ENCODE measurements at regions not wholly inside any gene's neighbourhood (a gene's known extent, or its start where the extent isn't known, plus 50 kb on each side); places are given as distances from the start of the nearest gene placed in this dataset.
"Not testable (repeated sequence)": the region's sequence is repeated elsewhere in the genome, so short reads cannot be mapped to it uniquely, and the experiment has no call there.

DNA sequence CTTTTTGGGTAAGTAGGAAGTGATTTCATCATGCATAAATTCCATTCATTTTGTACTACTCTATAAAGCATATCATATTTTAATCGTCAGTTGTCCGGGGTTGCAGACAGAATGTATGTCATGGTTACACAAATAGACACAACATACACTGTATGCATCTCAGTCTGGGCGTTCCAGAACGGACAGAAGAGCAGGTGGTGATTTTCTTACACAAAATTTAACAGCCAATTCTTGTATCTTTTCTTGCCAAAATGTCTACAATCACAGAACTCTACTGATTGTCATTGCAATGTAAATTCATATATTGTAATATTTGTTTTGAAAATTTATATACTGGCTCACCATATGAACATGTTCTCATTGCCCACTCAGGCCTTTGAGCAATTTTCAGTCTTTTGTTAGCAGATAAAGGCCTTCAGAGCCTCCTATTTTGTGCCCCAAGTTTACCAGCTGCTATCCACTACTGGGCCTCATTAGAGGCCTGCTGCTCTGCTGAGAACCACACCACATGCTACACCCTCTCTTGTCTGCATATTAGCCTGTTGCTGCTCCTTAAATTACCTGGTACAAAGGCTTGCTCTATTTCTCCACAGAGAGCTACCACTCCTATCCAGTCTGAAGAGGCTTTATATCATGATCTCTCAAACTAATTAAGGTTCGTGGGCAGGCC, 61.5 kb downstream of the PRDM13 start:
- no peak for DNase-seq (ENCODE audit: low read depth)
- H3K4me3 ChIP-seq (replicated peaks; ENCODE audit: low read depth, low read length) = no peak overlapping the region
- TF ChIP-seq, protein P1, sequence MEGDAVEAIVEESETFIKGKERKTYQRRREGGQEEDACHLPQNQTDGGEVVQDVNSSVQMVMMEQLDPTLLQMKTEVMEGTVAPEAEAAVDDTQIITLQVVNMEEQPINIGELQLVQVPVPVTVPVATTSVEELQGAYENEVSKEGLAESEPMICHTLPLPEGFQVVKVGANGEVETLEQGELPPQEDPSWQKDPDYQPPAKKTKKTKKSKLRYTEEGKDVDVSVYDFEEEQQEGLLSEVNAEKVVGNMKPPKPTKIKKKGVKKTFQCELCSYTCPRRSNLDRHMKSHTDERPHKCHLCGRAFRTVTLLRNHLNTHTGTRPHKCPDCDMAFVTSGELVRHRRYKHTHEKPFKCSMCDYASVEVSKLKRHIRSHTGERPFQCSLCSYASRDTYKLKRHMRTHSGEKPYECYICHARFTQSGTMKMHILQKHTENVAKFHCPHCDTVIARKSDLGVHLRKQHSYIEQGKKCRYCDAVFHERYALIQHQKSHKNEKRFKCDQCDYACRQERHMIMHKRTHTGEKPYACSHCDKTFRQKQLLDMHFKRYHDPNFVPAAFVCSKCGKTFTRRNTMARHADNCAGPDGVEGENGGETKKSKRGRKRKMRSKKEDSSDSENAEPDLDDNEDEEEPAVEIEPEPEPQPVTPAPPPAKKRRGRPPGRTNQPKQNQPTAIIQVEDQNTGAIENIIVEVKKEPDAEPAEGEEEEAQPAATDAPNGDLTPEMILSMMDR (IDR thresholded peaks at IDR 0.05; ENCODE audit: low read length, missing control alignments) = no peak

DNA sequence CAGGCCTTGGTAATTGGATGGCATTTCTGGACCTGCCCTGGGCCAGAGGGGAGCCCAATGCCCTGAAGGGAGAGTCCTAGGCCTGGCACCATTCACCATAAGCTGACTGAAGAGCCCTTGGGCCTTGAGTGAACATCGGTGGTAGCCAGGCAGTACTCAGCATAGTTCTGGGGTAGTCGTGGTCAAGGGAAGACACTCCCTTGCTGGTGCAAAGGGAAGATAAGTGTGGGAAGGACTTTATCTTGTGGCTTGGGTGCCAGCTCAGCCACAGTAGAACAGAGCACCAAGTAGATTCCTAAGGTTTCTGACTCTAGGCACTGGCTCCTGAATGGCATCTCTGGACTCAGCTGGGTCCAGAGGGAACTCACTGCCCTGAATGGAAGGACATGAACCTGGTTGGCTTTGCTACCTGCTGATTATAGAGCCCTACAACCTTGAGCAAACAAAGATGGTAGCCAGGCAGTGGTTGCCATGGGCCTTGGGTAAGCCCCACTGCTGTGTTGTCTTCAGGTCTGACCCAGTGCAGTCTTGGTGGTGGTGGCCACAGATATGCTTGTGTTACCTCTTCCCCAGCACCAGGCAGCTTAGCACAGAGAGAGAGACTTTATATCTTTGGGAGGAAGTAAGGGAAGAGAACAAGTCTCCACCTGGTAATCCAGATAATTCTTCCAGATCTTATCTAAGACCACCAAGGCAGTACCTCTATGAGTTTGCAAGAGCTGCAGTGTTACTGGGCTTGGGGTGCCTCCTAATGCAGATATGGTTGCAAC, 83.5 kb downstream of the PRDM13 start:
- H3K4me3 ChIP-seq (replicated peaks; ENCODE audit: low read depth, low read length) = no peak overlapping the region
- DNase-seq (ENCODE audit: low read depth) = no peak
- TF ChIP-seq, protein P1 (IDR thresholded peaks at IDR 0.05; ENCODE audit: low read length, missing control alignments) = no peak

DNA sequence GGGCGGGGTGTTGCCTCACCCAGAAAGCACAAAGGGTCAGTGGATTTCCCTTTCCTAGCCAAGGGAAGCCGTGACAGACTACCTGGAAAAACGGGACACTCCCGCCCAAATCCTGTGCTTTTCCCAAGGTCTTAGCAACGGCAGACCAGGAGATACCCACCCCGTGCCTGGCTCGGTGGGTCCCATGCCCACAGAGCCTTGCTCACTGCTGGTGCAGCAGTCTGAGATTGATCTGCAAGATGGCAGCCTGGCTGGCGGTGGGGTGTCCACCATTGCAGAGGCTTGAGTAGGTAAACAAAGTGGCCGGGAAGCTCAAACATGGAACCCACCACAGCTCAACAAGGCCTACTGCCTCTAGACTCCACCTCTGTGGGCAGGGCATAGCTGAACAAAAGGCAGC, 95.7 kb downstream of the PRDM13 start:
- DNase-seq (ENCODE audit: low read depth); H3K4me3 ChIP-seq (replicated peaks; ENCODE audit: low read depth, low read length): not testable (repeated sequence)

DNA sequence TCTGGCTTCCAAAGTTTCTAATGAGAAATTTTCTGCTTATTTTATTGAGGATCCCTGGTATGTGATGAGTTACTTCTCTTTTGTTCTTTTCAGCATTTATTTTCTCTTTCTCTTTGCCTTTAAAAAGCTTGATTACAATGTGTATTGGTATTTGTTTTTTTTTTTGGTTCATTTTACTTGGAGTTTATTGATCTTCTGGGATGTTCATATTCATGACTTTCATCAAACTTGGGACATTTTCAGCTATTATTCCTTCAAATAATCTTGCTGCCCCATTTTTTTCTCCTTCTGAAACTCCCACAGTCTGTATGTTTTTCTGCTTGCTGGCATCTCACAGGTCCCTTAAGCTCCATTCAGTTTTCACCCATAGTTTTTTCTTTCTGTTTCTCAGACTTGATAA, 102.4 kb downstream of the PRDM13 start:
- DNase-seq (ENCODE audit: low read depth) = no peak
- TF ChIP-seq, protein P1 (IDR thresholded peaks at IDR 0.05; ENCODE audit: low read length, missing control alignments) = no peak
- no peak overlapping the region for H3K4me3 ChIP-seq (replicated peaks; ENCODE audit: low read depth, low read length)

DNA sequence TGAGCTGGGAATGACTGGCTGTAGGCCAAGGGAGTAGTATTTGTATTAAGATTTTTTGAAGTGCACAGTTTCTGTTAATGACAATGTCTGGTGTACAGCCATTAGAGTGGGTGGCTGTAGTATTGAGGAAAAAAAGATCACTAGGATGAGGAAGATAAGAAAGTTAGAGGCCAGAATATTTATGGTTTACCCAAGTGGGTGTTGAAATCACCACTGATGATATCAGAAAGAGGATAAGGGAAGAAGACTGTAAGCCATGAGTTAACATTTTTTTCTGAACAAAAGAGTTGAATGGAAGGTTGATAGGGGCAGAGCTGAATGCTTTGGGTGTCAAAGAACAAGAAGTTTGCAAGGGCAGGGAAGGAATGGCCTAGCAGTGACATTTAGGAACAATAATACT, 104.7 kb downstream of the PRDM13 start:
- TF ChIP-seq, protein P1 (IDR thresholded peaks at IDR 0.05; ENCODE audit: low read length, missing control alignments) = no peak
- DNase-seq (ENCODE audit: low read depth) = no peak
- H3K4me3 ChIP-seq (replicated peaks; ENCODE audit: low read depth, low read length) = no peak overlapping the region

DNA sequence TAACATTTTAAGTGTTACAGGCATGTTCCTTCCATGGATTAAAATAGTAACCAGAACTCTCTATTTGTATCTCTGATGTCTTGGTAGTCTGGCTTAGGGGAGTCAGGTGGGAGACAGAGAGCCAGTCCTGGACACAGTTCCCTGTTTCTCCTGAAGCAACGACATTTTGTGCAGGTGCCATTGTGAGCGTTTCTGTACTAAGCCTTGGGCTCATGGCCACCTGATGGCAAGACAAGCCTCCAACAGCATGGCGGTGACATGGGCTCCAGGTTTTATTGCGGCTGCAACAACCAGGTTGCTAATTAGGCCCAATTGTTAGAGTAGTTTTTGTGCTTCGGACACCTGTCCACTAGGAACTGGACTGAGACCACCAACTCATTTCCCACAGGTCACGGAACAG, 105.3 kb downstream of the PRDM13 start:
- no peak overlapping the region for H3K4me3 ChIP-seq (replicated peaks; ENCODE audit: low read depth, low read length)
- no peak for DNase-seq (ENCODE audit: low read depth)
- TF ChIP-seq, protein P1 (IDR thresholded peaks at IDR 0.05; ENCODE audit: low read length, missing control alignments) = no peak

DNA sequence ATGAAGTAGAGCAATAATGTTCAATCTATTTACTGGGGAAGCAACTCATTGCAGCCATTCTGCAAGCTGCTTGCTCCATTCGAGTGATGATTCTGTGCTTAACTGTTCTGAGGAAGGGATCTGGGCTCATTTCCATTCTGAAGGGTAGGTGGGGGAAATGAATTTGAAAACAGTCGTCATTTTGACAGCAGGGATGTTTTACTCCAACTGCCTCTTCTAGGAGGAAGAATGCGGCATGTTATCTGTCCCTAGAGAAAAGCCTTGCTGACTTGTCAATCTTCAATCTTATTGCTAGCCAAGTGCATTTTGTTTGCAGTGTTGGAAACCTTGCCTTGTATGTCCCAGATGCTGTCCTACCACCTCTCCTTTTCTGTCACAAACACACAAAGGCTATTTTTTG, 105.9 kb downstream of the PRDM13 start:
- TF ChIP-seq, protein P1 (IDR thresholded peaks at IDR 0.05; ENCODE audit: low read length, missing control alignments) = no peak
- no peak overlapping the region for H3K4me3 ChIP-seq (replicated peaks; ENCODE audit: low read depth, low read length)
- no peak for DNase-seq (ENCODE audit: low read depth)

DNA sequence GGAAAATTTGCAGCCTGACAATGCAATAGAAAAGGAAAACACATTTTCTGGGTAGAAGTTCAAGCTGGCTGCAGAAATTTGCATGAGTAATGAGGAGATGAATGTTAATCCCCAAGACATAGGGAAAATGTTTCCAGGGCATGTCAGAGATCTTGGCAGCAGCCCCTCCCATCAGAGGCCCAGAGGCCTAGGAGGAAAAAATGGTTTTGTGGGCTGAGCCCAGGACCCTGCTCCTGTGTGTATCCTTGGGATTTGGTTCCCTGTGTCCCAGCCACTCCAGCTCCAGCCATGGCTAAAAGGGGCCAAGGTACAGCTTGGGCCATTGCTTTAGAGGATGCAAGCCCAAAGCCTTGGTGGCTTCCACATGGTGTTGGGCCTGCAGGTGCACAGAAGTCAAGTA, 115.4 kb downstream of the PRDM13 start:
- not testable (repeated sequence) for DNase-seq (ENCODE audit: low read depth); H3K4me3 ChIP-seq (replicated peaks; ENCODE audit: low read depth, low read length)

DNA sequence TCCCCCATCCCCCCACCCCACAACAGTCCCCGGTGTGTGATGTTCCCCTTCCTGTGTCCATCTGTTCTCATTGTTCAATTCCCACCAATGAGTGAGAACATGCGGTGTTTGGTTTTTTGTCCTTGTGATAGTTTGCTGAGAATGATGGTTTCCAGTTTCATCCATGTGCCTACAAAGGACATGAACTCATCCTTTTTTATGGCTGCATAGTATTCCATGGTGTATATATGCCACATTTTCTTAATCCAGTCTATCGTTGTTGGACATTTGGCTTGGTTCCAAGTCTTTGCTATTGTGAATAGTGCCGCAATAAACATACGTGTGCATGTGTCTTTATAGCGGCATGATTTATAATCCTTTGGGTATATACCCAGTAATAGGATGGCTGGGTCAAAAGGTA, 123.6 kb downstream of the PRDM13 start:
- H3K4me3 ChIP-seq (replicated peaks; ENCODE audit: low read depth, low read length); DNase-seq (ENCODE audit: low read depth): not testable (repeated sequence)

Data from fibroblast of pulmonary artery (primary cell).